Midbrain (tissue), 1 donor: ENCODE measurements at regions not wholly inside any gene's neighbourhood (a gene's known extent, or its start where the extent isn't known, plus 50 kb on each side); places are given as distances from the start of the nearest gene placed in this dataset.
A peak's percentile ranks its signal among the peaks of the same experiment; 100 is the strongest.
"Not testable (repeated sequence)": the region's sequence is repeated elsewhere in the genome, so short reads cannot be mapped to it uniquely, and the experiment has no call there.

Experiments used
- DNase-seq: peaks from one replicate; lab custom pipeline; 2025; lab: John Stamatoyannopoulos, UW

DNA sequence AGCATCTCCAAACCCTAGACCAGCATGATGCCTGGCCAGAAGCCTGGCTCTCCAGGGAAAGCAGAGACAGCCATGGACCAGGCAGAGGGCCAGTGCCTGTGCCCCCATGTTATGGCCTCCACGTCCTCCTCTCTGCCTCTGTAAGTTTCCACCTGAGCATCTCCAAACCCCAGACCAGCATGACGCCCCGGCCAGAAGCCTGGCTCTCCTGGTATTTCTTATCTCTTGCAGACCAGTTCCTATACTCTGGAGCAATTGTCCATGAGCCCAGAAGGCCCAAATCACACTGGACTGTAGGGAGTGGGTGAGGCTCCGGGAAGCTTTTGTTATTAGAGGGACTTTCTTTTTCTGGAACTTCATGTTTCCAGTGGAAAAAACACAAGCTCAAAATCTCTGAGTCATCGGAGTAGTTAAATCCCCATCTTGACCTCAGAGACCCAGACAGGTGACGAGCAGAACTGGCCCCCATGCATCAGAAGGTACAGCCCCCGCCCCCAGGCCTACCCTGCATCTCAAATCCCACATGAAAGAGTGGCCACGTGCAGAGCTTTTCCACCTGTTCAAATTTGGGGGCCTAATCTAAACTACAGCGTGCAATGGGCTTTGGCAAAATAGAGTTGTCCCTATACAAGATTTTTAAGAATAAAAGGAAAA, 110.2 kb upstream of the FOXQ1 start:
- DNase-seq, result no peak

DNA sequence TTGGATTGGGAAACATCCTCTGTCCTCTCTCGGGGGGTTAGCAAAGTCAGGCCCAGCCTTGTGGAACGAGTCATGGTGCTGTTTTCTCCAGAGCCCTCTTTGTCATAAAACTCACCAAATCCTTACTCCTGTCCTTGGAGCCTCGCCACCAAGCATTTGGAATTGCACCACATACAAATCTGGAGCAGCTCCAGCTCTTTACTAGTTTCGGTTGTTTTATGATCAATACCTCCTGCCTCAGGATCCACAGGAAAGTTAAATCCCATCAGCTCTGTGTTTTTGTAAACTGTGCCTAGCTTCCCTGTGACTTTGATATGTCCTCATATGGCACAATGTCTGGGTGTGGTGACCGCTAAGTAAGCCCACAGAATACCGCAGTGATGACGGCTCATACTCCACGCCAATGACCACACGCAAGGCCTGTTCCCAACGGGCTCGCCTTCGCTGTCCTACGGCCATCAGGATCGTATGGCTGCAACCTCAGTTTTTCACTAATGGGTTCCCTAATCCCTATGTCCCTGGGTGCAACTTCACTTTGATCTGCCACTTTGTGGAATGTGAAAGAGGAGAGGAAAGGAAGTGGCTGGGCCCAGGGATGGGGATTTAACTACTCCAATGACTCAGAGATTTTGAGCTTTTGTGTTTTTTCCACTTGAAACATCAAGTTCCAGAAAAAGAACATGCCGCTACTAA, 111.3 kb upstream of the FOXQ1 start:
- DNase-seq, result no peak

DNA sequence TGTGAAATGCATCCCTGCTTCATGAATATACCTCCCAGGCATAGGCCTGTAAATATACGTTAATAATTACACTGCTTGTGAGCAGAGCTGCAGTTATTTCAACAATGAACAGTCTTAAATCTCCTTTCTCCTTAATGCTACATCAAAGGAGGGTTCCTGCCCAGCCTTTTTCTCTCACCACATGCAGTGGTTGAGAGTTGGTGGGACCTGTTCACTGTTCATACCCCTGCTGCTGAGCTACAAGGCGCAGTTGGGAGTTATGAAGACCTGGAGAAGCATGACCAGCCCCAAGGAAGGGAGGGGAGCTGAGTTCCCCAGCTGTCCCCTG, 111.9 kb upstream of the FOXQ1 start:
- no peak for DNase-seq

DNA sequence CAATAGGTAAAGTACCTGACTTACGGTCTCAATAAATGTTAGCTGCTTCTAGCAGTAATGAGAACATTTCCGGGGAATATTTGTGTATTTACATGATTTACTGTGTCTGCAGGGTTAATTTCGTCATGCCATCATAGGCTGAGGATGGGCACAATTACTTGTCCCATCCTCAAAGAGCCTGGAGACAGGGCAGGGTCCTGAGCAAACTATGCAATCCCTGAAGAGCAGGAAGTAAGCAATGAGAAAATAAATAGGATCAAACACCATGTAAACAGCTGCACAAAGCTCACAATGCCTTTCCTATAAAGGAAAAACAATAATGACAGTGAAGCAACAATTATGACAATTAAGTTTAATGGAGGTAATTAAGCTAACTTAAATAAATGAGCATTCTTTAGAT, 114.6 kb upstream of the FOXQ1 start:
- no peak for DNase-seq

DNA sequence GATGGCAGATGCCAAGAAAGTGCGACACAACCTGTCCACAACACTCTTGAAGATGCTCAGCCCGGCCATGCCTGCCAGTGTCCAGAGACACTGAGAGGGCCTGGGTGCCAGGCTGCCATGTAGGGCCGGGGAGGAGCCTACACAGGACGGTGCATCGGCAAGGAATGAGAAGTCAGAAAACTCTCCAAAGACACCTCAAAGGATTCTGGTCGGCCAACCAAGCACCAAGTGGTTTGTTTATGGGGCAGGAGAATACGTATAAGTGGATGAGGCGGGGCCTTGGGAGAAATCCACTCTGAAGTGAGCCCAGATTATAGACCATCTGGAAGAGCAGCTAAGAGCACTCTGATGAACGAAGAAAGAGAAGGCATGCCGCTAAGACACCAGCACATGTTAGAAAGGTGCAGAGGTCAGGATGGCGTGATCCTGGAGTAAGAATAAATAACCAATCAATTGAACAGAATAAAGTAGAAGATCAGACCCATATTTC, 120.7 kb upstream of the FOXQ1 start:
- no peak for DNase-seq

DNA sequence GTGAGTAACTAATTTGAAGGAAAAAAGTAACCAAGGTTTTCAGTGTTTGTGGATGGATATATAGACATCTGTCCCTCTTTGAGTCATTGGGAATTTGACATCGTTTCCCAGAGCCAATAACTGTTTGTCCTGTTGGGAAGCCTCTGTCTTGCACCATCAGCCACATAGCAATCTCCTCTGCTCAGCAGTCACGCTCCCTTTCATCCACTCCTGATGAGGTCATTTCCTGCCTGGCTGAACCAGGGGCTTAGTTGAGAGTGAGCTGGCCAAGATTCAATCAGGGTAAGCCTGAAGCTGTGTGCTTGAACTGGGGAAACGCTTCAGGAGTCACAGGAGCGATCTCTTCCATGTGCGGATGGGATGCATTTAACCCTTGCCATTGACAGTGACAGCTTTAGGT, 121.5 kb upstream of the FOXQ1 start:
- DNase-seq, result no peak

DNA sequence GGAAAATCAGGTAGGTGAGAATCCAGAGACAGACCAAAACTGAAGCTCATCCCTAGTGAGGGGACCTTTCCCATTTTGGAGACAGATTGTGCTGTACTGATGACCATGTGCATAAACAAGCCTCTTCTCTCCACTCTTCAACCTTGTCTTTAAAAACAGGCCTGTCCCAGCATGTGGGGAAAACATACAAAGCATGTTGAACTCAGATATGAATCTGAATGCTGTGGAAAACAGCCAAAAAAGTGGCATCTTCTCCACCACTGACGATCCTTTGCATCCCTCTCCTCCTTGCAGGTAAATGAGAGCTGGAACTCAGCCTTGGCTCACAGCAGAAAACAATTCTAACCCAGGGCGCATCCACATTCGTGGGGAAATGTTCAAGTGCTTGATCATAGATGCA, 123.7 kb upstream of the FOXQ1 start:
- no peak for DNase-seq

DNA sequence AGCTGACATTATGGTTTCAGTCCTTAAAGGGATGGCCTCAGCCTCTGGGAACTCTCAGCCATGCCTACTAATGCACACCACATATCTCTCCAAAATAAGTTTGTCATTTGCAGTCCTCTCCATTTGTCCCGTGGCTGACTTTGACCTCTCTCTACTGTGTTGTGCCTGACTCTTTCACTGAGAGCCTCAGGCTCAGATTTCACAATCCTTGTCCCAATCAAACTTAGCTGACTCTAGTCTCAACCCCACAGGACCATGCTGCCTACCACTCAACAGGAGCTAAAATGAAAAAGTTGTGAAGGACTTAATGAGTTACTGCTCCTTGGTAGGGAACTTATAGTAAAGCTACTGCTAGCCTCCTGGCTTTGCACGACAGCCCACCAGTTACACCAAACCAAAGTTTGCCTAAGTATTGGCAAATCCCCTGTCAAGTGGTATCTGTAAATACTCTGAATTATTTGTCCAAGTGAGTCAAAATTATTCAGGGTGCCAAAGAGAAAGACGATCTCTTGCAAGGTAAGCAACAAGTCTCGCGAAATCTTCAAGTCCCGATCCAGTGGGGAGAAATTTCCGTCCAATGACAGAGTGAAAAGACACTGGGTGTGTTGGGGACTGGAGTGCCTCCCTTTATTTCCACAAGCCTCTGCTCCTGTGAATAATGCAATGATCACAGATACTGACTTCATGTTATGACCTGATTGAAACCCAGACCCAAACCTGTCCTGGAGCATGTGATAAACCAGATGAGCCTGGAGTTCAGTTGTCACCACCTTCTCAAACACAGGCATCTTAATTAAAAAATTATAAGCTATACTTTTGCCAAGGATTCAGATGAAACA, 124.4 kb upstream of the FOXQ1 start:
- DNase-seq, result no peak

DNA sequence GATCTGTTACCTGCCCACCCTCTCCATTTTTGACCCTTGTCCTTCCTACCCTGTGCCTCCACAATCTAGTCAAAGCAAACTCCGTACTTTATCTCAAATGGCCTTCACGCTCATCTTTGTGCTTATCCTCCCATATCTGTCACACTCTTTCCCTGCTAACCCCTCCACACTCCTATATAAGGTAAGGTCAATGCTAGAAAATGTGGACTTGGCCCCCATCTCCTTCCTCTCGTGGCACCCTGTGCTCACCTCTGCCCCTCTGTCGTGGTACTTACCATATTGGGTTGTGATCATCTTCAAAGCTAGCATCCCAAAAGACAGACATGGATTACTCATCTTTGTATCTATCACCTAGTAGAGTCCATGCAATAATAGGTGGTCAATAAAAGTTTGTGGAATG, 127.6 kb upstream of the FOXQ1 start:
- no peak for DNase-seq

DNA sequence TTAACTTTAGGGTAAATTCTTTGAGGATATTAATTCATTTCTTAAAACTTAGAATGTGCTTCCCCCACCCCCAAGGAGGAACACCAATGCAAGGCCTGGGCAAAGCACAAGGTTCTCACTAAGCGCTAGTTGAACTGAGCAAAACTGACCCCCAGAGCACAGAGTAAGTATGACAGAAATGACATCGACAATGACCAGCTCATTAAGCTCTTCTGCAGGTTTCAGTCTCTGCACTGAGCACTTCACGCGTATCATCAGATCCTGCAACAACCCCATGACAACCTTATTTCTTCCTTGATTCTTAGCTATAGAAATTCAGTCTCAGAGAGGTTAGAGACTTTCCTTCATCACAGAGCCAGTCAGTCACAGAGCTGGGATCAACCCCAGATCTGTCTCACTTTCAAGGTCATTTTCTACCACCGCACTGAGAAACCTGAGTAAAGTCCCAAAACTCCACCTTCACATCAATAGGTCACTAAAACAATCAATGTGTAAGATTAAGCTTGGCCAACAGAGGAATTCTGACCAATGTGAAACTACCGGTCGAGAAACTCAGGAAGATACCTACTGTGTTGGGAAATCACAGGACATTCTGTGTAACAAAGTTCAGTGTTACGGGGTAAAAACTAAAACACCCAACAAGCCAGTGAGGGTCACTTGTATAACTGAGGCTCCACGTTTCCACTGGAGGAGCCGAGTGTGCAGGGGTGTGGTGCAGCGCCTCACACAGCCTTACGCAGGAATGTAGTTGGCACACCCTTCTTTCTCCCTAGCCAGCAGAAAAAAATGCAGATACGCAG, 129.0 kb upstream of the FOXQ1 start:
- no peak for DNase-seq

DNA sequence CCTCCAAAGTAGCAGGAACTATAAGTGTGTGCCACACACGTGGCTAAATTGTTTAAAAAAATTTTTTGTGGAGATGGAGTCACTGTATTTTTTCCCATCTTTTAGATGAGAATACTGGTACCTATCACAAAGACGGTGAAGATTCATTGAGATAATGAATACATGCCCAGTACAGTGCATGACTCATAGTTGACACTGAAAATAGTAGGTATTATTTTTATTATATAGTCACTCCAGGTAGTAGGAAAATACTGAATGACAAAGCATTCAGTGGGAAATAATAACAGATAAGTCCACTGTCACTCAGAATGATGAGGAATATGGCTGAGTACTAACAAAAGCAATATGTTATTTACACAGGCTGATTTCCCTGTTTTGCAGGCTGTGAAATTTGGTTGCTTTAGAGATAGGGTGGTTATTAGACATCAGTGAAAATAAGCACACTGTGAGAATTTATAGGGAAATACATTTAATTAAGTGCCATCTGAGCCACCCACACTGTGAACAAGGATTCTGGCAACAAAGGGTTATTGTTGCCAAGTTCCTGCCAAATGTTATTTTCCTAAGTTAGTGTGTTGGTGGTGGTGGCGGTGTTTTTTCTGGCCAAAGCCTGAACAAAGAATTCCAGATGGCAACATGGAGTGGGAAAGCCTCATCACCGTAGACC, 129.8 kb upstream of the FOXQ1 start:
- peak; percentile 0 for DNase-seq

DNA sequence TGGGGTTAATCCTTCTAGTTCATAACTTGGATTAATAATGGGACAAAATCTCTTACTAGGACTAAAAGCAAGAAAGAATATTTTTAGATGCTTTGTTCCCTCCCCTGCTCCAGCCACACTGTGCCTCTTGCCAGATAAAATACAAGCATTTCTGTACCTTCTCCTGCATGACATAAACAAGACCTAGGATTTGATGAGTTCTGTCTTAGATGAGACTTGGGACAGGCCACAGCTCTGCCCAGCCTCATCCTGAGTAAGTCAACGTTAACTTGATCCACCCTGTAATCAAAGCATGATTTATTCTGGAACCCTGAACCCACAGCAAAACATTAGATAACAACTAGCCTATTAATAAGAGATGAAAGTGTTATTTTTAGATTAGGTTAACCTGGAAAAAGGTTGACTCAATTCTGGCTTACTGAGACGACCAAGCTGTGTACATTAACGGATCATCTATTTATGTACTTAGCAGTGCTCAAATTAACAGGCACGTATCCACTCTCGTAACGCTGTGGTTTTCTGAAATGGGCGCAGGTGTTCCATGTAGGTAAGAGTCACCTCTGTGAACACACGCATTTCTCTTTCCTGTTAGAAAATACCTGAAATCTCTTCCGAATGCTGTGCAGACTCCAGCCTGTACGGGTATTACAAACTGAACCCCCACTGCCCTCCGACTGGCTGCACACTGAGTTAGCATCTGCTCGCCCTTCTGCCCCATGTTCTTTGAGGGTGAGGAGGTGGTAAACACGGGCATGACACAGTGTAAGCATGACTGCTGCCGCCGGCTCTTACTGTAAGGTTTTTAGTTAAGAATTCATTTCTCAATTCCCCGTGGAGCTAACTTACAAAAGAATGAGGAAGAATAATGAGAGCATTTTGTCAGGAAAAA, 132.1 kb upstream of the FOXQ1 start:
- no peak for DNase-seq

DNA sequence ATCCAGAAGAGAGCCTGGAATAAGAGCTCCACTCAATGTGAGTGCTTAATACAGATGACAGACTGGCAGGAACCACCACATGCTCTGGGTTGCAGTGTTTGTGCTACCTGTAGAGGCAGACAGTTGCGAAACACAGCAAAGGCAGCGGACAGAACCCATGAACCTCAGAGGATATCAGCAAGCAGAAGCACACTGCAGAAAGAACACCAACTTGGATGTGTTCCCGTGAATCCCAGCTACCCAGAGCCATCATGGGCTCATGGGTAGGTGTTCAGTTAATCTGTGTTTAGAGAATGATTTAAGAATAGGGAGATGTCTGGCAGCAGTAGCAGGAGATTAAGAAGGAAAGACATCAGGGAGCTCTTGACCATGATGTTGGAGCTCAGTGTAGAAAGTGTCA, 133.3 kb upstream of the FOXQ1 start:
- no peak for DNase-seq

DNA sequence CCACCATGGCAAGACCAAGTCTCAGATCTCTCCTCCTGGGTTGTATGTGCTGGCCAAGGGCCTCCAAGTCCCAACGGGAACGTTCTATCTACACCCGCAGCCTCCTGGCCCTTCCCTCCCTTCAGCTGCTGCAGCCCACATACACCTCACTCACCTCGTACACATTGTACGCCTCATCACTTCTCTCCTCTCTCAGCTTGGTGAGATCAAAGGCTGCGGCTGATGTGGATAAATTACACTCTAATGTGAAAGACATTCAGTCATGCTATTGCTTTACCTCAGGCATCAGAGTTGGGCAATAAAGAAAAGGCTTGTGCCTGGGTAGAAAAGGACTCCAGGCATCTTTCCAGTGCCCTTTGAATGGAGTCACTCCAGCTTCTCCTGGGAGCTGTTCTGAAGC, 135.3 kb upstream of the FOXQ1 start:
- DNase-seq, result no peak

DNA sequence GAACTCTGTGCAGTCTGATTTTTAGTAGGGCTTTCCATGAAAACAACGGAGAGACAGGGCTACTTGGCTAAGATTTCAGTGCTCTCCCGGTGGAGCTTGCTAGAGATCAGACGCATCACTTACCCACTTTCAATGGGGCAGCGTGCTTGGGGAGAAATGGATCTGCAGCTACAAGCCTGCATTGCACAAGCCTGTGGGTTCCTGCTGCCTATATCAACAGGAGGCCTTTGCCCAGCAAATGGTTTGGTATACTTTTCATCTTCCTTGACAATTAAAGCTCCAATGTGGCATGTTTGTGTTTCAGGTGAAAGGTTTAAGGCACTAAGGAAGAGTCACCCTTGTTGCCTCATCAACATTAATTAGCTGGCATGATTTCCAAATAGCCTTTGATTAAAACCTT, 136.0 kb upstream of the FOXQ1 start:
- no peak for DNase-seq

DNA sequence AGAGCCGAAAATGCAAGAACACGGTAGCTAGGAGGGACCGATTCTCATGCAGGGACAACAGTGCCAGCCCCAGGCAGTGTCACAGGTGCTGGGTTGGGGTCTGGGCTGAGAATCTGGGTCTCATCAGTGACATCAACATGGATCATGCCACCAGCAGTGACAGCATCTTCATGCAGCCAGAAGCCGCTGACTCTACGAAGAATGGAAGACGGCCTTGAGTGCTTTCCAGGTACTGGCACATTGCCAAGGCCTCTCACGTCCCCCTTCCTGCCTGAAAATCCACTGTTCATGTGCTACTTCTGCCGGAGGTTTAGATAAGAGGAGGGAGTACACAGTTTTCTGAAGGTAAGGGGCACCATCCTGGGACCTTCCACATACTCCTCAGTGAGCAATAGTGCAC, 141.1 kb upstream of the FOXQ1 start:
- no peak for DNase-seq

DNA sequence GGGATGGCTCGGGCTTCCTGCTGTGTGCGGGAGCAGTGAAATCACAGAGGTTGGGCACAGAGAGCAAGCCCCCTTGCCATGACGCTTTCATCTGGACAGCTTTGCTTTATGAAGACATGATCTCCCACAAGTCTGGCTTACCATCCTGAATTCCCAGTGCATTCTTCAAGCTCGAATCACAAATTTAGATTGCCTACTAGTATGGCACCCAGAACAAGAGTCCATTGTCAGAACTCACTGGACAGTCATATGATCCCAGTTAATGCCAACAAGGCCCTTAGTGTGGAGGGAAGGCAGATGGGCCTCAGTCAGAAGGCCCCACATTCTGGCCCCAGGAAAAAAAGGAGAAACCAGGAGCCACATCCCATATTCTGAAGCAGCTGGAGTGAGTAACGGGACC, 147.3 kb upstream of the FOXQ1 start:
- DNase-seq, result peak; percentile 34

DNA sequence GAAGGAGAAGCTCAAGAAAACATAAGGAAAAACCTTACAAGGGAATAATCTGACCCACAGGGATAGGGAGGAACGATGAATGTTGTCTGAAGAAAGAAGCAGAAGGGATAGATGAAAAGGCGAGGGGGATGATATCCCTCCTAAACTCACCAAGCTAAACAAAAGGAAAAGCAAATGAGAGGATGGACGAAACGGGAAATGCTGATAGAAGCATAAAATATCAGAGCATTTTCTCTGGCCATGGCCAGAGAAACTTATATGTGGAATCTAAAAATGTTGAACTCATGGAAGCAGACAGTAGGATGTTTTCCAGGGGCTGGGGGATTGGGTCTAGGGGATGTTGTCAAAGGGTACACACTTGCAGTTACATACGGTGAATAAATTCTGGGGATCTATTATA, 148.4 kb upstream of the FOXQ1 start:
- DNase-seq, result no peak

DNA sequence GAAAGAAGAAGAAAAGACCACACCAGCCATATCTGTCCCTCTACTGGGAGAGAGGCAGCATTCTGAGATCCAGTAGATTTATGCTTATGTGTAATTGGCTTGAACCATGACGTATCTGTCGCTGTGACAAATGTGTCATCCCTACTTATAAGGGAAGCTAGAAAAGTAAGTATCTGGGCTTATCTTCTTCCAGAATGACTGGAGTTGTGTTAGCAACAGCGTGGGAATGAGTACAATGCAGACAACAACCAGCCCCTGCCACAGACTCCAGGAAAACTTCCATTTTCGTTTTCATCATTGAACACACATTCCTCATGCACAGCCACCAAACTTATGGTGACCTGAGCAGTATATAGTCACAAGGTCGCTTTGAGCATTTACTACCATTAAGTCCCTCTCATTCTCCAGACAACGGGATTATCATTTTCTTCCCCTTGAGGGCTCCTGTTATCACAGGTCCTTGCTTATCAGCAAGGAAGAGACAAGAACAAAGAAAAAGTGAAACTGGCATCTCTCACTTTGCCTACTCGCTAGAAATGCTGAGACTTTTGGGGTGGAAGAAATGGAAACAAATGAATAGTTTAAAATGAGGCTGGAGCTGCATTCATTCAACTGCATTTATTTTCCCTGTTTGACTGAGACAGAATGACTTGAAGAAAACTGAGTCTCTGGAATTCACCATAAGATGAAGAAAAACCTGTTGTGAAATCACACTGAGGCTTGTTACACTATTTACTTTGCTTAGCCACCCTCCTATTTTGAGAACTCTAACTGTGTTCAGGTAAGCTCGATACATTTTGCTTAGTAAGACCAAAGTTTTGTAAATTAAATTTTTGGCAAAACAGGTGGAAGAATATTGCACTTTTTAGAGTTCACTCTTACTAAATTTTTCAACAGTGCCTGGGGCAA, 149.3 kb upstream of the FOXQ1 start:
- DNase-seq, result no peak

DNA sequence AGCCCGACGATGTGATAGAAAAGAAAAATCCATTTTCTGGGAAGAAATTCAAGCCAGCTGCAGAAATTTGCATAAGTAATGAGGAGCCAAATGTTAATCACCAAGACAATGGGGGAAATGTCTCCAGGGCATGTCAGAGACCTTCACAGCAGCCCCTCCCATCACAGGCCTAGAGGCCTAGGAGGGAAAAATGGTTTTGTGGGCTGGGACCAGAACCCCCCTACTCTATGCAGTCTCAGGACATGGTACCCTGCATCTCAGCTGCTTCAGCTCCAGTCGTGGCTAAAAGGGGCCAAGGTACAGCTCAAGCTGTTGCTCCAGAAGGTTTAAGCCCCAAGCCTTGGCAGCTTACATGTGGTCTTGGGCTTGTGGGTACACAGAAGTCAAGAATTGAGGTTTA, 155.5 kb upstream of the FOXQ1 start:
- not testable (repeated sequence) for DNase-seq
